ENCODE measurements at regions not wholly inside any gene's neighbourhood (a gene's known extent, or its start where the extent isn't known, plus 50 kb on each side); places are given as distances from the start of the nearest gene placed in this dataset.

DNA sequence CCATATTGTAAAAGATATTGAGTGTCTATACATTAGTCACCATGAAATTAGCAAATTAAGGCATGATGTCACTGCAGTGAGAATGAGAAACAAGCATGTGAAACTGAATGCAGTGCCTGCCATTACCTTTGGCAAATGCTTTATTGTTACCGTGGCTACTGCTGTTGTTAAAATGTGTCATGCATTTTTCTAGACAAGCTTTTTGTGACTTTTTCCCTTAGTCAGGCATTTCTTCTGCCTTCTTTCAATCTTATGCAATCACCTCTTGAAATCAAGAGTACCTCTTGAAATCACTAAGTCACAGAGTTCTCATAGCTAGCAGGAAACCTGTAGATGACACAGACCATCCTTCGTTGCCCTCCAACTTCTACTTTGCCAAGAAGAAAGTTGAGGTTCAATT, 461.7 kb upstream of the TENM4 start:
- DNase-seq (ENCODE audit: low read depth in 1 of 2, low spot score in 1 of 2) = no peak
- H3K27me3 ChIP-seq (ENCODE audit: insufficient read depth, poor library complexity, severe bottlenecking) = no peaks in the 10 kb centered on the region
- no peak overlapping the region for H3K4me3 ChIP-seq (replicated peaks; ENCODE audit: insufficient read depth, low read length)
- H3K27ac ChIP-seq (replicated peaks) = no peak overlapping the region
- TF ChIP-seq POLR2AphosphoS5 (IDR thresholded peaks at IDR 0.05; ENCODE audit: low read depth) (no peak), SPI1 (IDR thresholded peaks at IDR 0.05; ENCODE audit: borderline replicate concordance, low read depth) (no peak), GABPA (IDR thresholded peaks at IDR 0.05; ENCODE audit: low read depth) (no peak)
- TF ChIP-seq, protein P1, sequence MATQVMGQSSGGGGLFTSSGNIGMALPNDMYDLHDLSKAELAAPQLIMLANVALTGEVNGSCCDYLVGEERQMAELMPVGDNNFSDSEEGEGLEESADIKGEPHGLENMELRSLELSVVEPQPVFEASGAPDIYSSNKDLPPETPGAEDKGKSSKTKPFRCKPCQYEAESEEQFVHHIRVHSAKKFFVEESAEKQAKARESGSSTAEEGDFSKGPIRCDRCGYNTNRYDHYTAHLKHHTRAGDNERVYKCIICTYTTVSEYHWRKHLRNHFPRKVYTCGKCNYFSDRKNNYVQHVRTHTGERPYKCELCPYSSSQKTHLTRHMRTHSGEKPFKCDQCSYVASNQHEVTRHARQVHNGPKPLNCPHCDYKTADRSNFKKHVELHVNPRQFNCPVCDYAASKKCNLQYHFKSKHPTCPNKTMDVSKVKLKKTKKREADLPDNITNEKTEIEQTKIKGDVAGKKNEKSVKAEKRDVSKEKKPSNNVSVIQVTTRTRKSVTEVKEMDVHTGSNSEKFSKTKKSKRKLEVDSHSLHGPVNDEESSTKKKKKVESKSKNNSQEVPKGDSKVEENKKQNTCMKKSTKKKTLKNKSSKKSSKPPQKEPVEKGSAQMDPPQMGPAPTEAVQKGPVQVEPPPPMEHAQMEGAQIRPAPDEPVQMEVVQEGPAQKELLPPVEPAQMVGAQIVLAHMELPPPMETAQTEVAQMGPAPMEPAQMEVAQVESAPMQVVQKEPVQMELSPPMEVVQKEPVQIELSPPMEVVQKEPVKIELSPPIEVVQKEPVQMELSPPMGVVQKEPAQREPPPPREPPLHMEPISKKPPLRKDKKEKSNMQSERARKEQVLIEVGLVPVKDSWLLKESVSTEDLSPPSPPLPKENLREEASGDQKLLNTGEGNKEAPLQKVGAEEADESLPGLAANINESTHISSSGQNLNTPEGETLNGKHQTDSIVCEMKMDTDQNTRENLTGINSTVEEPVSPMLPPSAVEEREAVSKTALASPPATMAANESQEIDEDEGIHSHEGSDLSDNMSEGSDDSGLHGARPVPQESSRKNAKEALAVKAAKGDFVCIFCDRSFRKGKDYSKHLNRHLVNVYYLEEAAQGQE (IDR thresholded peaks at IDR 0.05; ENCODE audit: insufficient replicate concordance, low read depth) = no peak
- TF ChIP-seq, protein P2, sequence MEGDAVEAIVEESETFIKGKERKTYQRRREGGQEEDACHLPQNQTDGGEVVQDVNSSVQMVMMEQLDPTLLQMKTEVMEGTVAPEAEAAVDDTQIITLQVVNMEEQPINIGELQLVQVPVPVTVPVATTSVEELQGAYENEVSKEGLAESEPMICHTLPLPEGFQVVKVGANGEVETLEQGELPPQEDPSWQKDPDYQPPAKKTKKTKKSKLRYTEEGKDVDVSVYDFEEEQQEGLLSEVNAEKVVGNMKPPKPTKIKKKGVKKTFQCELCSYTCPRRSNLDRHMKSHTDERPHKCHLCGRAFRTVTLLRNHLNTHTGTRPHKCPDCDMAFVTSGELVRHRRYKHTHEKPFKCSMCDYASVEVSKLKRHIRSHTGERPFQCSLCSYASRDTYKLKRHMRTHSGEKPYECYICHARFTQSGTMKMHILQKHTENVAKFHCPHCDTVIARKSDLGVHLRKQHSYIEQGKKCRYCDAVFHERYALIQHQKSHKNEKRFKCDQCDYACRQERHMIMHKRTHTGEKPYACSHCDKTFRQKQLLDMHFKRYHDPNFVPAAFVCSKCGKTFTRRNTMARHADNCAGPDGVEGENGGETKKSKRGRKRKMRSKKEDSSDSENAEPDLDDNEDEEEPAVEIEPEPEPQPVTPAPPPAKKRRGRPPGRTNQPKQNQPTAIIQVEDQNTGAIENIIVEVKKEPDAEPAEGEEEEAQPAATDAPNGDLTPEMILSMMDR (IDR thresholded peaks at IDR 0.05; ENCODE audit: insufficient read depth, low read length) = no peak

DNA sequence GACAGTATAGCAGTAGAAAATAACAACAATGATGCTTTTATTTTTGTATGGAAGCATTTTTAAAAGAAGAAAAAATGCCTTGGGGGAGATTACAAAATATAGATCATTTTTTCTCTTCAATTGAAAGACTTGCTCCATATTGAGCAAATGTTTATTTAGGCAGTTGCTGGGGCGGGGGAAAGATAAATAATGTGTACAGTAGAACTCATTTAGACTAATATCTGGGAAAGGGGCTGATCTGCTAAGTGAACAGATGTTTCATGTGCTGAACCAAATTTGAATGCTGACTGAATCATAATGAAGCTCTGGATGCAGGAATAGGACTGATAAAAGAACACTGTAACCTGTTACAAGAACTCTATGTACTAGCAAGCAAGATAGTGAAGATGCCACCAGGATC, 457.1 kb upstream of the TENM4 start:
- Histone ChIP-seq H3K27me3 (ENCODE audit: insufficient read depth, poor library complexity, severe bottlenecking) (no peaks in the 10 kb centered on the region), H3K27ac (replicated peaks) (no peak overlapping the region), H3K4me3 (replicated peaks; ENCODE audit: insufficient read depth, low read length) (no peak overlapping the region)
- no peak for DNase-seq (ENCODE audit: low read depth in 1 of 2, low spot score in 1 of 2)
- TF ChIP-seq SPI1 (IDR thresholded peaks at IDR 0.05; ENCODE audit: borderline replicate concordance, low read depth) (no peak), POLR2AphosphoS5 (IDR thresholded peaks at IDR 0.05; ENCODE audit: low read depth) (no peak), GABPA (IDR thresholded peaks at IDR 0.05; ENCODE audit: low read depth) (no peak)
- TF ChIP-seq, protein P1 (IDR thresholded peaks at IDR 0.05; ENCODE audit: insufficient replicate concordance, low read depth) = no peak
- TF ChIP-seq, protein P2 (IDR thresholded peaks at IDR 0.05; ENCODE audit: insufficient read depth, low read length) = no peak

DNA sequence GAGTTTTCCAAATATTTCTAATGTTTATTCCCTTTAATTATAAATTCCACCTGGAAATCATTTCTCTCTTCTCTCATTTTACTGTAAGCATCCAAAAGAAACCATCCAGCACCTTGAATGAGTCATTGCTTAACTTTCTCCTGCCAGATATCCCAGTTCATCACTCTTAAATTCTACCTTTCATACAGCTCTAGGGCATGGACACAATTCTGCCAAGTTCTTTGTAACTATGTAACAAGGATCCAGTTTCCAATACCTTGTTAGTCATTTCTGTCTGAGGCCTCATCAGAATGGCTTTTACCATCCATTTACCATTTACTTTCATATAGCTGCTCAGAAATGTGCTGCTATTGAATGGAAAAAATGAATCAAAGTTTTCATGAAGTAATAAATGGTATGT, 455.4 kb upstream of the TENM4 start:
- DNase-seq (ENCODE audit: low read depth in 1 of 2, low spot score in 1 of 2) = no peak
- H3K27me3 ChIP-seq (ENCODE audit: insufficient read depth, poor library complexity, severe bottlenecking) = no peaks in the 10 kb centered on the region
- H3K27ac ChIP-seq (replicated peaks) = no peak overlapping the region
- no peak for TF ChIP-seq POLR2AphosphoS5 (IDR thresholded peaks at IDR 0.05; ENCODE audit: low read depth)
- TF ChIP-seq, protein P1 (IDR thresholded peaks at IDR 0.05; ENCODE audit: insufficient replicate concordance, low read depth) = no peak
- TF ChIP-seq SPI1 (IDR thresholded peaks at IDR 0.05; ENCODE audit: borderline replicate concordance, low read depth) = no peak
- TF ChIP-seq, protein P2 (IDR thresholded peaks at IDR 0.05; ENCODE audit: insufficient read depth, low read length) = no peak
- no peak for TF ChIP-seq GABPA (IDR thresholded peaks at IDR 0.05; ENCODE audit: low read depth)
- H3K4me3 ChIP-seq (replicated peaks; ENCODE audit: insufficient read depth, low read length) = no peak overlapping the region

Measured in HL-60 (cell line).